HFFc6 (cell line): ENCODE measurements at regions not wholly inside any gene's neighbourhood (a gene's known extent, or its start where the extent isn't known, plus 50 kb on each side); places are given as distances from the start of the nearest gene placed in this dataset.

Experiments used
- DNase-seq: peaks from one replicate; pipeline ENCODE4 v3.0.0-alpha.2; 2018
- H3K27ac Mint-ChIP-seq: 2 replicates; pipeline ENCODE4 v1.8.0; 2020; ENCODE audit warnings: mild to moderate bottlenecking, mixed read lengths
- H3K27me3 Mint-ChIP-seq: 2 replicates; pipeline ENCODE4 v1.8.0; 2021; ENCODE audit warnings: mild to moderate bottlenecking, moderate library complexity, mixed read lengths; ENCODE audit not compliant: insufficient read depth
- H3K36me3 Mint-ChIP-seq: 2 replicates; pipeline ENCODE4 v1.8.0; 2021; ENCODE audit warnings: low read depth, mixed read lengths
- H3K4me1 Mint-ChIP-seq: 2 replicates; pipeline ENCODE4 v1.8.0; 2020; ENCODE audit warnings: low read depth, mixed read lengths
- H3K4me3 Mint-ChIP-seq: 2 replicates; pipeline ENCODE4 v1.8.0; 2020; ENCODE audit warnings: mild to moderate bottlenecking, moderate library complexity, mixed read lengths
- H3K9me3 Mint-ChIP-seq: 2 replicates; pipeline ENCODE4 v1.8.0; 2020; ENCODE audit warnings: mild to moderate bottlenecking, mixed read lengths
- CTCF ChIP-seq: fragments of 200-600 bp; sonication (generic); IDR thresholded peaks from 2 replicates; pipeline ENCODE4 v1.5.0; 2021; ENCODE audit warnings: antibody characterized with exemption, mild to moderate bottlenecking

GRCh38 chr17:5719976-5720375 lies 135.7 kb upstream of the NLRP1 start:
- no peak for DNase-seq
- TF ChIP-seq CTCF, result no peak
- Mint-ChIP-seq H3K36me3 (no peaks in the 10 kb centered on the region), H3K4me1 (peaks cover 16% of the 10 kb centered on the region), H3K9me3 (no peaks in the 10 kb centered on the region), H3K27ac (no peak overlapping the region), H3K27me3 (peaks cover 22% of the 10 kb centered on the region), H3K4me3 (no peak overlapping the region)

- Mint-ChIP-seq H3K36me3 (no peaks in the 10 kb centered on the region), H3K4me3 (no peak overlapping the region), H3K27me3 (peaks cover 31% of the 10 kb centered on the region), H3K9me3 (no peaks in the 10 kb centered on the region), H3K4me1 (no peaks in the 10 kb centered on the region), H3K27ac (no peak overlapping the region)
- TF ChIP-seq CTCF, result no peak
- DNase-seq, result no peak
Observed at GRCh38 chr17:5730373-5730772, 146.1 kb upstream of the NLRP1 start.

GRCh38 chr17:5740937-5741336 lies 156.6 kb upstream of the NLRP1 start:
- Mint-ChIP-seq H3K36me3 (no peaks in the 10 kb centered on the region), H3K4me1 (no peaks in the 10 kb centered on the region)

GRCh38 chr17:5741810-5742209 lies 157.5 kb upstream of the NLRP1 start:
- no peaks in the 10 kb centered on the region for H3K9me3 Mint-ChIP-seq
- TF ChIP-seq CTCF, result no peak

More at GRCh38 chr17:5740937-5741336, 156.6 kb upstream of the NLRP1 start:
- H3K27ac Mint-ChIP-seq, result no peak overlapping the region
- TF ChIP-seq CTCF, result no peak
- no peaks in the 10 kb centered on the region for H3K9me3 Mint-ChIP-seq
- H3K27me3 Mint-ChIP-seq, result peaks cover 21% of the 10 kb centered on the region
- no peak overlapping the region for H3K4me3 Mint-ChIP-seq
- DNase-seq, result no peak

GRCh38 chr17:5745111-5745813 lies 161.0 kb upstream of the NLRP1 start:
- H3K9me3 Mint-ChIP-seq, result no peaks in the 10 kb centered on the region

More at GRCh38 chr17:5741810-5742209, 157.5 kb upstream of the NLRP1 start:
- no peak overlapping the region for H3K27ac Mint-ChIP-seq
- no peaks in the 10 kb centered on the region for H3K4me1 Mint-ChIP-seq
- H3K36me3 Mint-ChIP-seq, result no peaks in the 10 kb centered on the region
- no peak overlapping the region for H3K4me3 Mint-ChIP-seq
- no peak for DNase-seq
- H3K27me3 Mint-ChIP-seq, result peaks cover 16% of the 10 kb centered on the region

More at GRCh38 chr17:5745111-5745813, 161.0 kb upstream of the NLRP1 start:
- H3K4me1 Mint-ChIP-seq, result no peaks in the 10 kb centered on the region
- no peak for DNase-seq
- no peak overlapping the region for H3K4me3 Mint-ChIP-seq
- no peaks in the 10 kb centered on the region for H3K36me3 Mint-ChIP-seq
- peaks cover 16% of the 10 kb centered on the region for H3K27me3 Mint-ChIP-seq
- TF ChIP-seq CTCF, result no peak
- no peak overlapping the region for H3K27ac Mint-ChIP-seq
